Trophoblast cell (in vitro differentiated cells and primary cell): ENCODE measurements at regions not wholly inside any gene's neighbourhood (a gene's known extent, or its start where the extent isn't known, plus 50 kb on each side); places are given as distances from the start of the nearest gene placed in this dataset.

ENCODE experiments used
- DNase-seq, 2 donors: peaks; one replicate each; pipeline ENCODE4 v3.0.0-alpha.2; 2016
- H2AFZ ChIP-seq: 2 replicates; pipeline ENCODE4 v1.6.1; 2013; ENCODE audit warnings: low read length, moderate library complexity, mild to moderate bottlenecking; ENCODE audit not compliant: insufficient read depth, poor library complexity
- H2AK5ac ChIP-seq: 2 replicates; pipeline ENCODE4 v1.6.1; 2013; ENCODE audit warnings: mild to moderate bottlenecking, low read length
- H2BK120ac ChIP-seq: 2 replicates; pipeline ENCODE4 v1.6.1; 2013; ENCODE audit warnings: low read length, mild to moderate bottlenecking, moderate library complexity; ENCODE audit not compliant: insufficient read depth, poor library complexity
- H2BK12ac ChIP-seq: 2 replicates; pipeline ENCODE4 v1.6.1; 2013; ENCODE audit warnings: mild to moderate bottlenecking, low read length, moderate library complexity
- H2BK5ac ChIP-seq: 2 replicates; pipeline ENCODE4 v1.6.1; 2013; ENCODE audit warnings: low read length, low read depth, moderate library complexity, mild to moderate bottlenecking; ENCODE audit not compliant: poor library complexity
- H3K14ac ChIP-seq: 2 replicates; pipeline ENCODE4 v1.6.1; 2013; ENCODE audit warnings: mild to moderate bottlenecking, low read length
- H3K18ac ChIP-seq: 2 replicates; pipeline ENCODE4 v1.6.1; 2013; ENCODE audit warnings: mild to moderate bottlenecking, low read length
- H3K23ac ChIP-seq: 2 replicates; pipeline ENCODE4 v1.6.1; 2013; ENCODE audit warnings: low read length
- H3K27ac ChIP-seq: 2 replicates; pipeline ENCODE4 v1.5.1; 2013; ENCODE audit warnings: low read depth, mild to moderate bottlenecking, inconsistent platforms, low read length, moderate library complexity
- H3K27me3 ChIP-seq: 2 replicates; pipeline ENCODE4 v1.6.1; 2013; ENCODE audit warnings: inconsistent platforms, mild to moderate bottlenecking, low read length, moderate library complexity; ENCODE audit not compliant: insufficient read depth
- H3K36me3 ChIP-seq, 2 experiments: 1 replicate in 1 of 2; 2 replicates in 1 of 2; pipeline ENCODE4 v1.6.1; 2013; ENCODE audit warnings: low read length in 2 of 2, mild to moderate bottlenecking in 2 of 2, moderate library complexity in 1 of 2; ENCODE audit not compliant: insufficient read depth in 2 of 2, control insufficient read depth in 1 of 2
- H3K4ac ChIP-seq: 2 replicates; pipeline ENCODE4 v1.6.1; 2013; ENCODE audit warnings: low read depth, mild to moderate bottlenecking, low read length, moderate library complexity
- H3K4me1 ChIP-seq, 2 experiments: 1 replicate in 1 of 2; 2 replicates in 1 of 2; pipeline ENCODE4 v1.6.1; 2013; ENCODE audit warnings: low read length in 2 of 2, mild to moderate bottlenecking in 2 of 2, moderate library complexity in 1 of 2; ENCODE audit not compliant: insufficient read depth in 2 of 2, control insufficient read depth in 1 of 2
- H3K4me2 ChIP-seq: 2 replicates; pipeline ENCODE4 v1.6.1; 2013; ENCODE audit warnings: inconsistent platforms, mild to moderate bottlenecking, low read length, moderate library complexity
- H3K4me3 ChIP-seq: 2 replicates; pipeline ENCODE4 v1.5.1; 2013; ENCODE audit warnings: mild to moderate bottlenecking, low read depth, low read length, inconsistent platforms
- H3K79me1 ChIP-seq: one replicate; pipeline ENCODE4 v1.6.1; 2013; ENCODE audit warnings: low read length
- H3K79me2 ChIP-seq: 2 replicates; pipeline ENCODE4 v1.6.1; 2013; ENCODE audit warnings: low read length, mild to moderate bottlenecking; ENCODE audit not compliant: control insufficient read depth, insufficient read depth, poor library complexity
- H3K9ac ChIP-seq: 2 replicates; pipeline ENCODE4 v1.6.1; 2013; ENCODE audit warnings: mild to moderate bottlenecking, low read length
- H3K9me3 ChIP-seq: 2 replicates; pipeline ENCODE4 v1.6.1; 2013; ENCODE audit warnings: low read depth, mild to moderate bottlenecking, control low read depth, inconsistent platforms, low read length; ENCODE audit not compliant: insufficient read depth
- H4K12ac ChIP-seq: 2 replicates; pipeline ENCODE4 v1.6.1; 2013; ENCODE audit warnings: low read depth, mild to moderate bottlenecking, low read length, moderate library complexity
- H4K8ac ChIP-seq: 2 replicates; pipeline ENCODE4 v1.6.1; 2013; ENCODE audit warnings: low read depth, mild to moderate bottlenecking, low read length, moderate library complexity
- H4K91ac ChIP-seq: one replicate; pipeline ENCODE4 v1.6.1; 2013; ENCODE audit warnings: low read depth, mild to moderate bottlenecking, low read length, moderate library complexity
- WGBS: extraction: QIAGEN DNeasy Blood & Tissue Kit; methylation state at CpG from one replicate; pipeline ENCODE4 v1.1.7; 2013; ENCODE audit warnings: missing lambda C conversion rate; ENCODE audit not compliant: insufficient read length, insufficient coverage; ENCODE audit errors: extremely low coverage; 5-methylcytosine and 5-hydroxymethylcytosine counted together

DNA sequence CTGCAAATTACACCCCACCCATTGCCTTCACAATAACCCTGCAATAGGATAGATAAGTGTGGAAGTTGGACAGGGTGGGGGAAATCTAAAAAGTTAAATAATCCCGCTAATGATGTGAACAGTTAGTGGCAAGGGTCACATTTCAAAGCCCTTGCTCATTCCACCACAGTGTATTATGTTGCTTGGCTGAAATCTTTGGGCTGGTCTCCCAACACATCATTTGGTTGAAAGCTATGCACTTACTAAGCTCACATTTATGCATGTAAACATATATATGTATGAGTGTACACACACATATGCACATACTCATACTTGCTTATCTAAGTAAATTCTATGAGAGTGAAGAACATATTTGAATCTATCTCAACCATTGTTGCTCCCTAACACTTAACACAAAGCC is 197.8 kb downstream of the RDH14 start:
- no peak overlapping the region for H2BK12ac ChIP-seq
- no CpG with 5 or more reads among the region's 1 CpG for WGBS

DNA sequence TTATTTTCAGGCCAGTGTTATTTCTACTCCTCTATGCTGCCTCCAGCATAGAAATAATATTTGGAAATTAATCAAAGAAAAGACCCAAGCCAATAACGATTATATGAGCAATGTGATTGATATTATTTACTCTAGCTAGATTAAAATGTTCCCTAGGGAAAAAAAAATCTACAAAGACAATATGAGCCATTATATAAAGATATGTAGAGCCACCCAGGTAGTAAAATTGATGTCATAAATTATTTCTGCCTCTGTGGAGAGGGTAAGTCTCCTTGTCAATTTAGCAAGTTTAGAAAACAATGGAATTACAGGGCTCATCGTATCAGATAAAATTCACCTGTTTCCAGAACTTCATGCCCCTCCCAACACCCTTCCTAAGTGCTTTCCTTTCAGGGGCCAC is 202.9 kb downstream of the RDH14 start:
- H2BK5ac ChIP-seq = no peak overlapping the region
- no peak overlapping the region for H2AFZ ChIP-seq
- H3K18ac ChIP-seq = no peak overlapping the region
- H3K79me2 ChIP-seq = no peaks in the 10 kb centered on the region
- H3K27me3 ChIP-seq = no peaks in the 10 kb centered on the region
- H3K4me3 ChIP-seq = no peak overlapping the region
- H3K36me3 ChIP-seq = no peaks in the 10 kb centered on the region
- H2BK120ac ChIP-seq = no peak overlapping the region
- H3K79me1 ChIP-seq = no peaks in the 10 kb centered on the region
- H3K23ac ChIP-seq = no peak overlapping the region
- no peaks in the 10 kb centered on the region for H3K9me3 ChIP-seq
- DNase-seq = no peak
- no peak overlapping the region for H3K4me2 ChIP-seq
- no CpG with 5 or more reads among the region's 2 CpGs for WGBS
- no peak overlapping the region for H3K14ac ChIP-seq
- no peak overlapping the region for H3K27ac ChIP-seq
- no peak overlapping the region for H4K91ac ChIP-seq
- H3K4ac ChIP-seq = no peak overlapping the region
- no peak overlapping the region for H4K12ac ChIP-seq
- H3K9ac ChIP-seq = no peak overlapping the region
- H2AK5ac ChIP-seq = no peak overlapping the region
- no peak overlapping the region for H2BK12ac ChIP-seq
- H4K8ac ChIP-seq = no peak overlapping the region
- H3K4me1 ChIP-seq = no peaks in the 10 kb centered on the region

More for the DNA sequence above, 197.8 kb downstream of the RDH14 start:
- Histone ChIP-seq H3K9me3 (no peaks in the 10 kb centered on the region), H3K79me1 (no peaks in the 10 kb centered on the region), H3K18ac (no peak overlapping the region), H3K36me3 (no peaks in the 10 kb centered on the region), H2AFZ (no peak overlapping the region), H4K91ac (no peak overlapping the region), H3K23ac (no peak overlapping the region), H3K27ac (no peak overlapping the region), H4K12ac (no peak overlapping the region), H2BK5ac (no peak overlapping the region), H2BK120ac (no peak overlapping the region), H3K9ac (no peak overlapping the region), H3K4me1 (no peaks in the 10 kb centered on the region), H3K4me3 (no peak overlapping the region), H2AK5ac (no peak overlapping the region), H3K27me3 (no peaks in the 10 kb centered on the region), H3K4ac (no peak overlapping the region), H3K14ac (no peak overlapping the region), H3K4me2 (no peak overlapping the region), H3K79me2 (no peaks in the 10 kb centered on the region), H4K8ac (no peak overlapping the region)
- DNase-seq = peak in 1 of 2 donors; percentile 18

DNA sequence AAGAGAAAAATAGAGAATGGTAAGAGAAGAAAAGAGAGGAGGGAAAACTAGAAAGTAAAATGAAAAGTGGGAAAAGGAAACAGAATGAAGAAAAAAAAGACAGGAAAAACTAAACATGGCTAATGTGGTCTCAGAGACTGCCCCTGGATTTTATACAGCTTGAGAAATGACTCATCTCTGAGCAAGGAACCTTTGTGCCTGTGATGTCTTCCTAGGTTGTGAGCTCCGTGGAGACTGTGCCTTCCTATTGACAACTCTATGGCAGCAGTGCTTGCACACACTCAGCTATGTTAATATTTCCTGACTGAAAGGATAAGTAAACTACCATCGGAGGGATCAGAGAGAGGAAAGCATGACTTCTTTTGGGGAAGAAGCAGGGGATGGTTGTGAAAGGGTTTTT is 203.8 kb downstream of the RDH14 start:
- Histone ChIP-seq H2AFZ (no peak overlapping the region), H3K9me3 (no peaks in the 10 kb centered on the region), H3K14ac (no peak overlapping the region), H2BK120ac (no peak overlapping the region), H3K18ac (no peak overlapping the region), H3K4me1 (no peaks in the 10 kb centered on the region), H3K27ac (no peak overlapping the region), H3K9ac (no peak overlapping the region), H4K12ac (no peak overlapping the region), H3K23ac (no peak overlapping the region), H3K79me2 (no peaks in the 10 kb centered on the region), H2BK5ac (no peak overlapping the region), H2BK12ac (no peak overlapping the region), H3K36me3 (no peaks in the 10 kb centered on the region), H3K27me3 (no peaks in the 10 kb centered on the region), H3K4me3 (no peak overlapping the region), H3K79me1 (no peaks in the 10 kb centered on the region), H2AK5ac (no peak overlapping the region), H3K4ac (no peak overlapping the region), H4K8ac (no peak overlapping the region), H4K91ac (no peak overlapping the region), H3K4me2 (no peak overlapping the region)
- WGBS = no CpG with 5 or more reads among the region's 2 CpGs
- DNase-seq = no peak

DNA sequence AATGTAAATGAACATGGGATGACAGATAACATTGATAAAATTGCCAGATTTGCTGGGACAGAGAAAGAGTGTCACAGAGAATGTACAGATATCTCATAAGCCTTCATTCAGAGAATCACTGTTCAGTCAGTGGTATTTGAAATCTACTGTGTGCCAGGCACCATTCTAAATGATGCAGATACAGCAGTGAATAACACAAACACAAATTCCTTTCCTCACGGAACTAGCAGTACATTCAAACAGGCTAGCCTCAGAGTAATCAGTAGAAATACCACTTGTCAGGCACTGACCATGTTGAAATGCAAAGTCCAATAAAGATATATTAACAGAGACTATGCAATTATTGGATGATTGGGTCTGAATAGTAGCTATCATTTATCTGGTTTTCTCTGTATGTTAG is 211.0 kb downstream of the RDH14 start:
- no peak overlapping the region for H3K18ac ChIP-seq
- H3K27ac ChIP-seq = no peak overlapping the region
- no peak overlapping the region for H2BK5ac ChIP-seq
- H2AFZ ChIP-seq = no peak overlapping the region
- H2AK5ac ChIP-seq = no peak overlapping the region
- H3K4me2 ChIP-seq = no peak overlapping the region
- no peak overlapping the region for H3K14ac ChIP-seq
- H4K12ac ChIP-seq = no peak overlapping the region
- H2BK120ac ChIP-seq = no peak overlapping the region
- DNase-seq = no peak
- no peak overlapping the region for H2BK12ac ChIP-seq
- H3K79me1 ChIP-seq = no peaks in the 10 kb centered on the region
- no peak overlapping the region for H4K91ac ChIP-seq
- no peak overlapping the region for H3K4ac ChIP-seq
- no peak overlapping the region for H3K4me3 ChIP-seq
- no peaks in the 10 kb centered on the region for H3K9me3 ChIP-seq
- no peak overlapping the region for H3K9ac ChIP-seq
- no CpG with 5 or more reads among the region's 1 CpG for whole genome bisulfite sequencing
- H4K8ac ChIP-seq = no peak overlapping the region
- no peaks in the 10 kb centered on the region for H3K27me3 ChIP-seq
- H3K79me2 ChIP-seq = no peaks in the 10 kb centered on the region
- no peaks in the 10 kb centered on the region for H3K36me3 ChIP-seq
- H3K23ac ChIP-seq = no peak overlapping the region
- no peaks in the 10 kb centered on the region for H3K4me1 ChIP-seq
